MM.1S (cell line): ENCODE measurements at regions not wholly inside any gene's neighbourhood (a gene's known extent, or its start where the extent isn't known, plus 50 kb on each side); places are given as distances from the start of the nearest gene placed in this dataset.

Source experiments
- DNase-seq: peaks from one replicate; pipeline ENCODE4 v3.0.0-alpha.2; 2015
- H2AFZ ChIP-seq: fragments of 300-600 bp; sonication (generic); 2 replicates; pipeline ENCODE4 v1.6.0; 2016; ENCODE audit warnings: antibody characterized with exemption, low read length
- H3F3A ChIP-seq: fragments of 300-600 bp; sonication (generic); 2 replicates; pipeline ENCODE4 v1.6.1; 2016; ENCODE audit warnings: mild to moderate bottlenecking, antibody characterized with exemption, low read length, moderate library complexity, mixed read lengths; ENCODE audit not compliant: insufficient read depth
- H3K27ac ChIP-seq: fragments of 300-600 bp; sonication (generic); 2 replicates; pipeline ENCODE4 v1.5.1; 2016; ENCODE audit warnings: mild to moderate bottlenecking, low read length
- H3K27me3 ChIP-seq: fragments of 300-600 bp; sonication (generic); replicated peaks from 2 replicates; pipeline ENCODE4 v1.6.0; 2016; ENCODE audit warnings: low read length; ENCODE audit not compliant: insufficient read depth
- H3K36me3 ChIP-seq: fragments of 300-600 bp; sonication (generic); replicated peaks from 2 replicates; pipeline ENCODE4 v1.6.1; 2016; ENCODE audit warnings: mild to moderate bottlenecking, low read length, mixed read lengths; ENCODE audit not compliant: insufficient read depth
- H3K4me1 ChIP-seq: fragments of 300-600 bp; sonication (generic); 2 replicates; pipeline ENCODE4 v1.6.1; 2016; ENCODE audit warnings: low read length, mixed read lengths
- H3K4me2 ChIP-seq: fragments of 300-600 bp; sonication (generic); 2 replicates; pipeline ENCODE4 v1.6.0; 2016; ENCODE audit warnings: low read depth, low read length
- H3K4me3 ChIP-seq: fragments of 300-600 bp; sonication (generic); 2 replicates; pipeline ENCODE4 v1.5.1; 2016; ENCODE audit warnings: low read length, mixed read lengths
- H3K79me2 ChIP-seq: fragments of 300-600 bp; sonication (generic); 2 replicates; pipeline ENCODE4 v1.6.1; 2016; ENCODE audit warnings: mixed run types, low read length, mixed read lengths
- H3K9ac ChIP-seq: fragments of 300-600 bp; sonication (generic); 2 replicates; pipeline ENCODE4 v1.6.1; 2016; ENCODE audit warnings: low read length, mixed read lengths
- H3K9me2 ChIP-seq: fragments of 300-600 bp; sonication (generic); replicated peaks from 2 replicates; pipeline ENCODE4 v1.6.1; 2016; ENCODE audit warnings: mild to moderate bottlenecking, low read length, mixed read lengths; ENCODE audit not compliant: insufficient read depth
- H3K9me3 ChIP-seq: fragments of 300-600 bp; sonication (generic); replicated peaks from 2 replicates; pipeline ENCODE4 v1.6.1; 2016; ENCODE audit warnings: mild to moderate bottlenecking, low read length, mixed read lengths; ENCODE audit not compliant: insufficient read depth
- H4K20me1 ChIP-seq: fragments of 300-600 bp; sonication (generic); 2 replicates; pipeline ENCODE4 v1.6.1; 2016; ENCODE audit warnings: mild to moderate bottlenecking, low read length, moderate library complexity, mixed read lengths; ENCODE audit not compliant: insufficient read depth
- EZH2 ChIP-seq: fragments of 300-600 bp; sonication (generic); optimal IDR thresholded peaks from 2 replicates; pipeline ENCODE3; 2017; ENCODE audit warnings: low read depth, mild to moderate bottlenecking, antibody characterized with exemption, low read length, mixed read lengths
- EZH2phosphoT487 ChIP-seq: fragments of 300-600 bp; sonication (generic); IDR thresholded peaks from 2 replicates; pipeline ENCODE4 v1.6.1; 2018; ENCODE audit warnings: antibody characterized with exemption, low read length
- TF ChIP-seq, protein P1 (sequence below): fragments of 300-600 bp; sonication (generic); IDR thresholded peaks from 2 replicates; pipeline ENCODE4 v1.5.1; 2016; ENCODE audit warnings: antibody characterized with exemption, low read length, mixed read lengths

DNA sequence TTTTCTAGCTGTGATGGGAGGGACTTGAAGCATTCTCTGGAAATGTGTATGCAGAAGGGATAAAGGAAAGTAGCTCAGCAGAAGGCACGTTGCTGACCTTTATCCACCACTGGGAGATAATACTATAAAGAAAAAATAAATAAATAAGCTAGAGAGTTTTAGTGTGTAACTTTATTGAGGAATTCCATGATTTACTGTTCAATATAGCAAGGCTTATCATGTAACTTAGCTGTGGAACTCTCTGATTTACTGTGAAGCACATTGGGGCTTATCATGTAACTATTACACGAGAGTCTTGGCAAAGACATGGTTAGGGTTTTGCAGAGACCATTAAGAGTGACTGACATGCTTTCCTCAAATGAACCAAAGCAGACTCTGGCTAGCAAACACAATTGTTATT is 316.1 kb upstream of the SNX7 start:
- H3K9ac ChIP-seq: no peak overlapping the region
- H3K9me3 ChIP-seq: no peaks in the 10 kb centered on the region
- H3K27ac ChIP-seq: no peak overlapping the region
- H3K36me3 ChIP-seq: no peaks in the 10 kb centered on the region
- TF ChIP-seq, protein P1, sequence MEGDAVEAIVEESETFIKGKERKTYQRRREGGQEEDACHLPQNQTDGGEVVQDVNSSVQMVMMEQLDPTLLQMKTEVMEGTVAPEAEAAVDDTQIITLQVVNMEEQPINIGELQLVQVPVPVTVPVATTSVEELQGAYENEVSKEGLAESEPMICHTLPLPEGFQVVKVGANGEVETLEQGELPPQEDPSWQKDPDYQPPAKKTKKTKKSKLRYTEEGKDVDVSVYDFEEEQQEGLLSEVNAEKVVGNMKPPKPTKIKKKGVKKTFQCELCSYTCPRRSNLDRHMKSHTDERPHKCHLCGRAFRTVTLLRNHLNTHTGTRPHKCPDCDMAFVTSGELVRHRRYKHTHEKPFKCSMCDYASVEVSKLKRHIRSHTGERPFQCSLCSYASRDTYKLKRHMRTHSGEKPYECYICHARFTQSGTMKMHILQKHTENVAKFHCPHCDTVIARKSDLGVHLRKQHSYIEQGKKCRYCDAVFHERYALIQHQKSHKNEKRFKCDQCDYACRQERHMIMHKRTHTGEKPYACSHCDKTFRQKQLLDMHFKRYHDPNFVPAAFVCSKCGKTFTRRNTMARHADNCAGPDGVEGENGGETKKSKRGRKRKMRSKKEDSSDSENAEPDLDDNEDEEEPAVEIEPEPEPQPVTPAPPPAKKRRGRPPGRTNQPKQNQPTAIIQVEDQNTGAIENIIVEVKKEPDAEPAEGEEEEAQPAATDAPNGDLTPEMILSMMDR: no peak
- no peak for TF ChIP-seq EZH2
- no peak for TF ChIP-seq EZH2phosphoT487
- no peaks in the 10 kb centered on the region for H3F3A ChIP-seq
- no peaks in the 10 kb centered on the region for H3K4me1 ChIP-seq
- H3K4me2 ChIP-seq: no peak overlapping the region
- H2AFZ ChIP-seq: no peak overlapping the region
- H4K20me1 ChIP-seq: no peaks in the 10 kb centered on the region
- DNase-seq: no peak
- H3K4me3 ChIP-seq: no peak overlapping the region
- no peaks in the 10 kb centered on the region for H3K79me2 ChIP-seq
- no peaks in the 10 kb centered on the region for H3K9me2 ChIP-seq
- H3K27me3 ChIP-seq: no peaks in the 10 kb centered on the region

DNA sequence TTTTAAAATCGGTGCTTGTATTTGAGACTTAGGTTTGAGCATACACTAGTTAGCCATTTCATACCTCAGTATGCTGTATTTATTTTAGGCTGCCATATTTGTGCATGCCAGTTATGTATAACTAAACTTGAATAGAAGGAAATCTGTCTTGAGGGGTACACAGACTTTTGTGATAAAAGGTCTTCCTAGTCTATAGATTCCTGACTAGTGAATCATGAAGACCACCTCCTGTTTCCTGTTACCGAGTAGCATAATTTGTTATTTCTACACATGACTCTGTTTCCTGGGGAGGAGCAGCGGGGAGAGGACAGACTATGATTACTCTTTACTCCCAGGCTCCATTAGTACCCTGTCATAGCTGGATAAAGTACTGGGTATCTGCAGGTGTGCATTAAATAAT is 316.8 kb upstream of the SNX7 start:
- no peaks in the 10 kb centered on the region for H3K9me2 ChIP-seq
- H4K20me1 ChIP-seq: no peaks in the 10 kb centered on the region
- H3K27ac ChIP-seq: no peak overlapping the region
- no peak overlapping the region for H3K9ac ChIP-seq
- no peak for TF ChIP-seq EZH2
- TF ChIP-seq, protein P1: no peak
- TF ChIP-seq EZH2phosphoT487: no peak
- no peaks in the 10 kb centered on the region for H3F3A ChIP-seq
- no peaks in the 10 kb centered on the region for H3K27me3 ChIP-seq
- H3K36me3 ChIP-seq: no peaks in the 10 kb centered on the region
- no peak overlapping the region for H3K4me3 ChIP-seq
- no peaks in the 10 kb centered on the region for H3K4me1 ChIP-seq
- no peak overlapping the region for H3K4me2 ChIP-seq
- H3K79me2 ChIP-seq: no peaks in the 10 kb centered on the region
- no peak overlapping the region for H2AFZ ChIP-seq
- no peak for DNase-seq
- H3K9me3 ChIP-seq: no peaks in the 10 kb centered on the region

DNA sequence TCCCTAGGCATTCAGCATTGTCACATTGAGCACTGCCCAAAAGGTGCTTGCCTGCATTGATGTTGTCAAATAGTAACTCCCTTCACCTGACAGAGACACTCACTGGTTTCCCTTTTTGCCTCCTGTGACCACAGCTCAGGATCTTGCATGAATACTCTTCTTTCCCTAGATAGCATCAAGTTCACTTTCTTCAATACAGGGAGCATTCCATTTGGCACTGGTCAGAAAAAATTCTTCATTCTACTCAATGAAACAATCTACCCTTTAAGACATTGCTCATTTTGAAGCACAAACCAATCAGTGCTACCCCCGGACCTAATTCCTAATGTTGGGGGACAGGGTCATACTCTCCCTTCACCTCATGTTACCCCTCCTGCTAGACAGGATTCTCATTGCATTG is 319.0 kb upstream of the SNX7 start:
- Histone ChIP-seq H3K27me3 (no peaks in the 10 kb centered on the region), H3K4me3 (no peak overlapping the region), H3K9me2 (no peaks in the 10 kb centered on the region), H3K36me3 (no peaks in the 10 kb centered on the region), H3K9me3 (no peaks in the 10 kb centered on the region), H2AFZ (no peak overlapping the region), H3K4me1 (no peaks in the 10 kb centered on the region), H3K9ac (no peak overlapping the region), H4K20me1 (no peaks in the 10 kb centered on the region), H3F3A (no peaks in the 10 kb centered on the region), H3K27ac (no peak overlapping the region), H3K79me2 (no peaks in the 10 kb centered on the region), H3K4me2 (no peak overlapping the region)
- TF ChIP-seq EZH2phosphoT487 (no peak), EZH2 (no peak)
- TF ChIP-seq, protein P1: no peak
- DNase-seq: no peak
